CD4-positive, alpha-beta memory T cell (primary cell): ENCODE measurements at regions not wholly inside any gene's neighbourhood (a gene's known extent, or its start where the extent isn't known, plus 50 kb on each side); places are given as distances from the start of the nearest gene placed in this dataset.

ENCODE experiments used
- CTCF ChIA-PET: fragments of 350-600 bp; sonication (Branson Sonifier 250); formaldehyde crosslinking; loops from one replicate; lab custom pipeline; 2021; ENCODE audit warnings: inconsistent platforms; ENCODE audit not compliant: partially characterized antibody; lab: Charles Lee
- POLR2A ChIA-PET: fragments of 350-600 bp; sonication (Branson Sonifier 250); formaldehyde crosslinking; loops from one replicate; lab custom pipeline; 2021; ENCODE audit not compliant: partially characterized antibody; lab: Charles Lee
- DNase-seq, 5 donors: peaks; one replicate each; pipeline versions ENCODE4 v3.0.0 to v3.0.0-alpha.2; 2020 to 2022; ENCODE audit warnings: mixed read lengths in 1 of 5
- H3K27ac ChIP-seq: one replicate; pipeline ENCODE4 v1.7.0; 2013; ENCODE audit warnings: low read depth, low read length
- H3K27me3 ChIP-seq: 2 replicates; pipeline ENCODE4 v1.7.0; 2013; ENCODE audit warnings: mild to moderate bottlenecking, low read length, moderate library complexity; ENCODE audit not compliant: insufficient read depth
- H3K36me3 ChIP-seq: 2 replicates; pipeline ENCODE4 v1.7.0; 2013; ENCODE audit warnings: mild to moderate bottlenecking, low read length, moderate library complexity; ENCODE audit not compliant: insufficient read depth
- H3K4me1 ChIP-seq: 2 replicates; pipeline ENCODE4 v1.7.0; 2013; ENCODE audit warnings: mild to moderate bottlenecking, low read length, moderate library complexity; ENCODE audit not compliant: insufficient read depth
- H3K4me3 ChIP-seq, 2 donors: one replicate each; pipeline ENCODE4 v1.7.0; 2013; ENCODE audit warnings: low read length in 2 of 2, mild to moderate bottlenecking in 1 of 2
- H3K9me3 ChIP-seq, 2 donors: one replicate each; pipeline ENCODE4 v1.7.0; 2013; ENCODE audit warnings: low read length in 2 of 2, control low read depth in 1 of 2; ENCODE audit not compliant: control insufficient read depth in 1 of 2
- H3K27ac Mint-ChIP-seq, 7 donors: one replicate each; pipeline ENCODE4 v1.8.0; 2020 to 2021; ENCODE audit warnings: mixed read lengths in 7 of 7, mild to moderate bottlenecking in 6 of 7, inconsistent platforms in 3 of 7, moderate library complexity in 3 of 7
- H3K27me3 Mint-ChIP-seq, 2 donors: one replicate each; pipeline ENCODE4 v1.8.0; 2020 to 2021; ENCODE audit warnings: mixed read lengths in 2 of 2
- H3K36me3 Mint-ChIP-seq, 2 donors: one replicate each; pipeline ENCODE4 v1.8.0; 2020 to 2021; ENCODE audit warnings: mixed read lengths in 2 of 2, inconsistent platforms in 1 of 2, mild to moderate bottlenecking in 1 of 2
- H3K4me1 Mint-ChIP-seq, 4 donors: one replicate each; pipeline ENCODE4 v1.8.0; 2020 to 2021; ENCODE audit warnings: mixed read lengths in 4 of 4, mild to moderate bottlenecking in 1 of 4
- H3K4me3 Mint-ChIP-seq, 8 donors: one replicate each; pipeline ENCODE4 v1.8.0; 2020 to 2021; ENCODE audit warnings: mixed read lengths in 8 of 8, mild to moderate bottlenecking in 7 of 8, moderate library complexity in 6 of 8, inconsistent platforms in 3 of 8
- H3K9me3 Mint-ChIP-seq, 8 donors: one replicate each; pipeline ENCODE4 v1.8.0; 2020 to 2021; ENCODE audit warnings: mixed read lengths in 8 of 8, mild to moderate bottlenecking in 5 of 8, inconsistent platforms in 3 of 8, moderate library complexity in 1 of 8
- intact Hi-C: fragments of 100-400 bp; cut with micrococcal nuclease; formaldehyde crosslinking; loops from one replicate; pipeline ENCODE4 v1.15.1; 2023

DNA sequence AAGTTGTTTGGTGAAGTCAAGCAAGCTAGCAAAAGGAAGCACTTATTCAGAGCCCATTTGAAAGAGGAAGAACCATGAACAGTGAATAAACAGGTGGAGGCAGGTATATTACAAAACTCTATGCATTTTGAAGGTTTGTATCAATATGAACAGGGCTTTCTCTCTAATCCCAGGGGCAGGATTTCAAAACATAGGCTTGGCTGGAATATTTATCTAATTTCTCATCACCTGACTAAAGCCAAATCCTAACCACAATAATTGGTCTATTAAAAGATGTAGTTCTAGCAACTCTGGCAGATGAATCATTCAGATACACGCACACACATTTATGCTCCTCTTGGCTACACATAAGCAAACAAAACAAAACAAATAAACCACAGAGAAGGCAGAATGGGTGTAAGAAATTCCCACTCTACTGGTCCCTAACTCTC is 554.4 kb downstream of the INHBA start:
- H3K4me1 ChIP-seq, result no peaks in the 10 kb centered on the region
- H3K27ac Mint-ChIP-seq, result no peak overlapping the region
- intact Hi-C loops, result no loop called here

DNA sequence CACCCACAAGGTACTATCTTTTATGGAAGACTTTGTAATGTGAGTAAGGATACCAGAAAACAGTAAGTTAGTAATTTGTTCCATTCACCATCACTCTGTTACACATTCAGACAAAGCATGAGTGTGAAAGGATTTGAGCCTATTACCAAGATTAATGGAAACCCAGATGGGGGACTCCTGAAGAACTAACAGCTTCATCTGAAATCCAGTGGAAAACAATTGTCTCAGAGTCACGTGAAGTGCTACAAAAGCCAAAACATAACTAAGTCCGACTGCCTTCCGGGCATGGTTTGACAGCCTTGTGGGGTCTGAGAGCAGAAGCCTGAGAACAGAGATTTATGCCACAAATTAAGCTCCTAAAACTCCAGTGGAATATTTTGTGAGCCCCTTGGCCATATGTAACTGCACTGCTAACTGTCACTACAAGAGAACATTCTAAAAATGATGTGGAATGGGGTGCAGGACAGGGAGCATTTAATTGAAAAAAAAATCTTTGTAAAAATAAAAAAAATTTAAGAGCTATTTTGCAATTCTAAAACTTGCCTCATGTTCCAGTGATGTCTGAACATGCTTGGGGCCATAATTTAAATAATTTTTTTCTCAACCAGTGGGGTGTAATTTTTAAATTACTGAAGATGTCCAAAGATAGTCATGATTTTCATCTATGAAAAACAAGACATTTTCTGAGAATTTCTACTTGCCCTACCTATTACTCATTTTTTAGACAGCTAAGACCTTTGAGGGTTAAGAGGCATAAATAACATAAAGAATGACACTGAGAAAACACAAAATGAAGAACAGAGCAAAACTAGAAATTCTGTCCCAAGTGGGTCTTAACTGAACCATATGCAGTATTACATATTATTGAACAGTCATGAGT is 555.0 kb downstream of the INHBA start:
- CTCF ChIA-PET, result no interaction called here
- no peaks in the 10 kb centered on the region for H3K9me3 ChIP-seq
- no peaks in the 10 kb centered on the region for H3K36me3 ChIP-seq
- POLR2A ChIA-PET, result no interaction called here
- intact Hi-C loops, result no loop called here
- Mint-ChIP-seq H3K9me3 (peaks cover 0 to 10% (median 5%) of the 10 kb centered on the region in 8 donors), H3K4me1 (no peaks in the 10 kb centered on the region), H3K36me3 (no peaks in the 10 kb centered on the region), H3K27ac (no peak overlapping the region), H3K4me3 (no peak overlapping the region), H3K27me3 (no peaks in the 10 kb centered on the region)
- H3K4me3 ChIP-seq, result no peak overlapping the region
- DNase-seq, result no peak
- H3K27ac ChIP-seq, result no peak overlapping the region
- H3K27me3 ChIP-seq, result no peaks in the 10 kb centered on the region
- H3K4me1 ChIP-seq, result no peaks in the 10 kb centered on the region

More for the DNA sequence above, 554.4 kb downstream of the INHBA start:
- Histone ChIP-seq H3K27me3 (no peaks in the 10 kb centered on the region), H3K36me3 (no peaks in the 10 kb centered on the region), H3K27ac (no peak overlapping the region), H3K4me3 (no peak overlapping the region), H3K9me3 (no peaks in the 10 kb centered on the region)
- ChIA-PET POLR2A (no interaction called here), CTCF (no interaction called here)
- peaks cover 0 to 10% (median 5%) of the 10 kb centered on the region in 8 donors for H3K9me3 Mint-ChIP-seq
- H3K36me3 Mint-ChIP-seq, result no peaks in the 10 kb centered on the region
- no peaks in the 10 kb centered on the region for H3K4me1 Mint-ChIP-seq
- no peak for DNase-seq
- no peaks in the 10 kb centered on the region for H3K27me3 Mint-ChIP-seq
- no peak overlapping the region for H3K4me3 Mint-ChIP-seq

DNA sequence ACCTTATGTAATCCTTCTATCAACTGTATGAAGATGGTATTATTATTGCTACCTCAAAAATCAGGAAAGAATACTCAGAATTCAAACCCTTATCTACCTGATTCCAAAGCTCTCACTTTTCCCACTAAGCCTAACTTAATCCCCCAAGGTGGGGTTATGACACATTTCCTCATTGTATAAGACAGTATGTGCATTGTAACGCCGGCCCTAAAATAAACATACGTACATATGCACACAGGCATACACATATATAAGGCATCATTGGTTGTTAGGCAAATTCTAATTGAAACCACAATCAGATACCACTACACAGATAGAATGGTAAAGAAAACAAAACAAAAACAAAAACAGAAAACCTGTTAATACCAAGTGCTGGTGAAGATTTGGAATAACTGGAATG is 556.5 kb downstream of the INHBA start:
- H3K4me1 ChIP-seq, result no peaks in the 10 kb centered on the region
- no peaks in the 10 kb centered on the region for H3K9me3 ChIP-seq
- DNase-seq, result no peak
- no peak overlapping the region for H3K4me3 ChIP-seq
- Mint-ChIP-seq H3K36me3 (no peaks in the 10 kb centered on the region), H3K27me3 (no peaks in the 10 kb centered on the region), H3K4me1 (no peaks in the 10 kb centered on the region), H3K4me3 (no peak overlapping the region), H3K9me3 (peaks cover 0 to 10% (median 5%) of the 10 kb centered on the region in 8 donors), H3K27ac (no peak overlapping the region)
- intact Hi-C loops, result no loop called here
- H3K27ac ChIP-seq, result no peak overlapping the region
- POLR2A ChIA-PET, result no interaction called here
- H3K27me3 ChIP-seq, result no peaks in the 10 kb centered on the region
- CTCF ChIA-PET, result no interaction called here
- H3K36me3 ChIP-seq, result no peaks in the 10 kb centered on the region

DNA sequence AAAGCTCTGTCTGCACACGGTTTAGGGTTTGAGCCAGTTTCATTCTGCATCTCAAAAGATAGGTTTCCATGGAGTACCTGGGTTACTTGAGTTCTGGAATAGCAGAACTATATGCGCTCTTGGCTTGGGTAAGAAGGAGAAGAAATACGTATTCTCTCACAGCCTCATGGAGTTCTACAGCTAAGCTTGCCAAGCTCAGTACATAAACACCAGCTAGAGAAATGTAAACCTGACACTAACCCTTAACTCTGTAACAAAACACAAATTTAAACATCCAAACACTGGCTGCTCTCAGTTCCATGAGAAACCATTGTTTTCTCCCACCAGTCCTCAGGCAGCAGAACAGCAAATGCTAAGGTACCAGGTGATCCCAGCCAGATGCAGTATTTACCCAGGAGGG is 557.2 kb downstream of the INHBA start:
- Histone ChIP-seq H3K36me3 (no peaks in the 10 kb centered on the region), H3K9me3 (no peaks in the 10 kb centered on the region), H3K27me3 (no peaks in the 10 kb centered on the region), H3K4me3 (no peak overlapping the region), H3K4me1 (no peaks in the 10 kb centered on the region), H3K27ac (no peak overlapping the region)
- Mint-ChIP-seq H3K36me3 (no peaks in the 10 kb centered on the region), H3K27me3 (no peaks in the 10 kb centered on the region), H3K9me3 (peaks cover 0 to 10% (median 5%) of the 10 kb centered on the region in 8 donors), H3K4me3 (no peak overlapping the region), H3K27ac (no peak overlapping the region), H3K4me1 (no peaks in the 10 kb centered on the region)
- intact Hi-C loops, result no loop called here
- POLR2A ChIA-PET, result no interaction called here
- no peak for DNase-seq
- CTCF ChIA-PET, result no interaction called here

DNA sequence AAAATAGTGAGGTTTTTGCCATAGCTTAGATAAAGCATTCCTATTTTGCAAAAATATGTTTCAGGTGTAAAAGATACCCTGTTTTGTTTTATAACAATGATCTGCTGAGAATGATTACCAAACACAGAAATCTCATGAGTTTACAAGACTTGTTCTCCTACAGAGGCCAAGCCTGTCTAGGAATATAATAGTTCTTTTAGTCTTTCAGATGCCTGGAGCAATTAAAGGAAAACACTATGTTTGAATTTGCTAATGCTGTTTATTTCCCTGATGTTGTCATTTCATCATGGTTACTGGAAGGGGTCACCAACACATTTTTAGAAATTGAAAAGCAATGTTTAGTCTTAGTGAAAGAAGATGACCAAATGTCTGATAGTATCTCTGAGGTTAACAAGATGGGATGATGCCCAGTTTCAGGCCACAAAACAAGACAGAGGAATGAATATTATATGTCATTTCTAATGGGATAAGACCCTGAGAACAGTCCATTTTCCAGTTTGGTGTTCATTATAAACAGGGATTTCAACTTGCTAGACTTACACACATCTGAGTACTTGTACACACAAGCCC is 559.9 kb downstream of the INHBA start:
- no peaks in the 10 kb centered on the region for H3K4me1 Mint-ChIP-seq
- H3K9me3 ChIP-seq, result no peaks in the 10 kb centered on the region
- no peaks in the 10 kb centered on the region for H3K36me3 ChIP-seq
- H3K27ac ChIP-seq, result no peak overlapping the region
- H3K4me3 ChIP-seq, result no peak overlapping the region
- H3K27me3 Mint-ChIP-seq, result no peaks in the 10 kb centered on the region
- intact Hi-C loops, result no loop called here
- ChIA-PET CTCF (no interaction called here), POLR2A (no interaction called here)
- no peak overlapping the region for H3K27ac Mint-ChIP-seq
- H3K9me3 Mint-ChIP-seq, result peaks cover 0 to 6% (median 3%) of the 10 kb centered on the region in 8 donors
- no peaks in the 10 kb centered on the region for H3K4me1 ChIP-seq
- H3K27me3 ChIP-seq, result no peaks in the 10 kb centered on the region
- H3K36me3 Mint-ChIP-seq, result no peaks in the 10 kb centered on the region
- no peak for DNase-seq
- no peak overlapping the region for H3K4me3 Mint-ChIP-seq

DNA sequence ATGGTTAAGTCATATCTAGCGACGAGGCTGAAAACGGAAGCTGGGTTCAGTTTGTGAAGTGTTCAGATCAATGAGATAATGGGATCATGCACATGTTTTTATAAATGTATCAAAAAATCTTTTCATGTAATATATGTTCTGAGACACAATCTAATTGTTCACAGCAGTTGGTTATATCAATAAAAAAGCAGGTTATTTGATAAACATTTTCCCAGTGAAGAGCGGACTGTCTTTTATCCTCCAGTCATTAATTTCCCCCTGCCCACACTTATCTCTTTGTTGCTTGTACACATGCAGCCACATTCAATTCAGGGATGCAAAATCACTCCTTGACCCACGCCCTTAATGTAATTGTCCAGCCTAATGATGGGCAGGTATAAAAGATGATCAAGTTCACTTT is 563.1 kb downstream of the INHBA start:
- Mint-ChIP-seq H3K4me3 (no peak overlapping the region), H3K27me3 (no peaks in the 10 kb centered on the region), H3K36me3 (no peaks in the 10 kb centered on the region), H3K27ac (no peak overlapping the region), H3K4me1 (no peaks in the 10 kb centered on the region), H3K9me3 (peaks cover 0 to 9% (median 3%) of the 10 kb centered on the region in 8 donors)
- H3K27ac ChIP-seq, result no peak overlapping the region
- no peak for DNase-seq
- no peaks in the 10 kb centered on the region for H3K36me3 ChIP-seq
- intact Hi-C loops, result no loop called here
- H3K9me3 ChIP-seq, result no peaks in the 10 kb centered on the region
- CTCF ChIA-PET, result no interaction called here
- H3K4me3 ChIP-seq, result no peak overlapping the region
- no peaks in the 10 kb centered on the region for H3K4me1 ChIP-seq
- H3K27me3 ChIP-seq, result no peaks in the 10 kb centered on the region
- POLR2A ChIA-PET, result no interaction called here

DNA sequence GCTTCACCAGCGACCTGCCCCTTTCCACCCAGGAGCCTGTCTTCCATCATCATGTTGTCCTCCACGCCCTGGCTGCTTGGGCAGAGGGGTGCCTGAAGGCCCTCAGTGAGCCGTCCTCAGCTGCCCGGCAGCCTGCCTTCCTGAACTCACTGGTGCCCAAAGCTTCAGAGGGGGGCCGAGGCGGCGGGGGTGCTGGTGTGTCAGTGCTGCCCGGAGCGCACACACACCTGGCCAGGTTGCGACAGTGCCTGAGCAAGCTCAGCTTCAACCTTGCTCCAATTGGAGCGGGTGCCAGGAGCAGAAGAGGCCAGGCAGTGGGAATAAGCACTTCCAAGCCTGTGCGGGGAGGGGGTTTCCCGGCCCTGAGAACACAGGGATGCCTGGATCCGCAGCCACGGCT is 566.3 kb downstream of the INHBA start:
- no peaks in the 10 kb centered on the region for H3K4me1 Mint-ChIP-seq
- POLR2A ChIA-PET, result no interaction called here
- intact Hi-C loops, result no loop called here
- H3K27me3 ChIP-seq, result no peaks in the 10 kb centered on the region
- no peaks in the 10 kb centered on the region for H3K36me3 Mint-ChIP-seq
- H3K4me3 ChIP-seq, result no peak overlapping the region
- CTCF ChIA-PET, result no interaction called here
- no peaks in the 10 kb centered on the region for H3K9me3 ChIP-seq
- H3K4me1 ChIP-seq, result no peaks in the 10 kb centered on the region
- H3K36me3 ChIP-seq, result no peaks in the 10 kb centered on the region
- no peak overlapping the region for H3K27ac Mint-ChIP-seq
- peaks cover 0 to 12% (median 4%) of the 10 kb centered on the region in 8 donors for H3K9me3 Mint-ChIP-seq
- no peak for DNase-seq
- no peak overlapping the region for H3K27ac ChIP-seq
- H3K4me3 Mint-ChIP-seq, result no peak overlapping the region
- H3K27me3 Mint-ChIP-seq, result no peaks in the 10 kb centered on the region
